GM19395 (cell line): ENCODE measurements at regions not wholly inside any gene's neighbourhood (a gene's known extent, or its start where the extent isn't known, plus 50 kb on each side); places are given as distances from the start of the nearest gene placed in this dataset.
"Not testable (repeated sequence)": the region's sequence is repeated elsewhere in the genome, so short reads cannot be mapped to it uniquely, and the experiment has no call there.

Experiments
- ATAC-seq: cut with Tn5 transposase; IDR thresholded peaks from one replicate; pipeline ENCODE4 v1.9.1; 2021; ENCODE audit warnings: mild to moderate bottlenecking, moderate library complexity; ENCODE audit not compliant: unreplicated experiment

DNA sequence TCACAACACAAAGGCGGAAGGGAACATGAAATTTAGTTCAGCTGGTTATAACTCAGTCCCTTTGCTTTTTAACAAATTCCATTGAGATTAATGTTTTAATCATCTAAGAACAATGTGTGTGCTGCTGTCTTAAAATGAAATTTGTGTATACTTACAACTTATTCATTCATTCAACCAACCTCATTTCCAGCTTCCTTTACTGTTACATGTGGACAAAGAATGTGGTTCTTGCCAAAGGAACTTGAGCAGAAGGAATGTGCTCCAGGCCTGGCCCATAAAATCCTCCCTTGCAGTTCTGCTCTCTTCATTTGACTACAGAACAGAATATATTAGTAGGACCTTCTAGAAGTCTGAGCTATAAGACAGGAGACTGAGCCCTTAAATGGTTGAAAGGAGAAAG, 176.8 kb upstream of the GLRA2 start:
- no peak for ATAC-seq

DNA sequence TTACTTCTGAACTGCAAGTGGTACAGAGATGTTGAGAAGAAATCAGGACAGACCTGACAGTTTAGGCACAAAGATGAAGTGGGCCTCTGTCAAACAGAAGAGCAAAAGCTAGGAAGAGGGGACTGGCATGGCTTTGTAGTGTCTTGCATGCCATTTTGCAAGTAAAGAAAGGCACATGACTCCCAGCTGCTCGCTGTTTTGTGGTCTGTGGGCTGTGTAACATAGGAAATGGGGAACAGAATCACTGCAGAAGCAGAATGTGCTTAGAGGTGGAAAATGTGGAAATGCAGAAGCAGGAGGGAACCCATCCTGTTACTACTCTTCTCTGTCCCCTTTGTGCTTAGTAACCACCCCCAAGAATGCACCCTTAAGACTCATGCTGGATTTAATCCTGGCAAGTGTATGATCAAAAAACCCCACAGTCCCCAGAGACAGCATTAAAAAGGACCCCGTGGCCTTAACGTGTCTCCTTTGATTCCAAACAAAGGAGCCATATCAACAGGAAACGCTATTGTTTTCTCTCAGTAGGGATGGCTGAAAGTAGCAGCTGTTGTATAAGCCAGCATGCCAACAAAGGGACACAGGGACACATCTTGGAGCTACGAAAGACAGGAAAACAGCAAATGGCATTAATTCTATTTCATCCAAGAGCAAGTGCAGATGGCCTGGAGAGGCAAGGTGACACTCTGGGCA, 177.6 kb upstream of the GLRA2 start:
- ATAC-seq, result no peak

DNA sequence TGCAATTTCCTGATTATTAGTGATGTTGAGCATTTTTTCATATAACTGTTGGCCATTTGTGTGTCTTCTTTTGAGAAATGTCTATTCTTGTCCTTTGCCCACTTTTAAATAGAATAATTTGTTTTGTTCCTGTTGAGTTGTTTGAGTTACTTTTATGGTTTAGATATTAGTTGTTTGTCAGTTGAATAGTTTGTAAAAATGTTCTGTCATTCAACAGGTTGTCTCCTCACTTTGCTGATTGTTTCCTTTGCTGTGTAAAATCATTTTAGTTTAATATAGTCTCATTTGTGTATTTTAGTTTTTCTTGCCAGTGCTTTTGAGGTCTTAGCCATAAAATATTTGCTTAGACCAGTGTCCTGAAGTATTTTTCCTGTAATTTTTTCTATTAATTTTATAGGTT, 181.8 kb upstream of the GLRA2 start:
- no peak for ATAC-seq

DNA sequence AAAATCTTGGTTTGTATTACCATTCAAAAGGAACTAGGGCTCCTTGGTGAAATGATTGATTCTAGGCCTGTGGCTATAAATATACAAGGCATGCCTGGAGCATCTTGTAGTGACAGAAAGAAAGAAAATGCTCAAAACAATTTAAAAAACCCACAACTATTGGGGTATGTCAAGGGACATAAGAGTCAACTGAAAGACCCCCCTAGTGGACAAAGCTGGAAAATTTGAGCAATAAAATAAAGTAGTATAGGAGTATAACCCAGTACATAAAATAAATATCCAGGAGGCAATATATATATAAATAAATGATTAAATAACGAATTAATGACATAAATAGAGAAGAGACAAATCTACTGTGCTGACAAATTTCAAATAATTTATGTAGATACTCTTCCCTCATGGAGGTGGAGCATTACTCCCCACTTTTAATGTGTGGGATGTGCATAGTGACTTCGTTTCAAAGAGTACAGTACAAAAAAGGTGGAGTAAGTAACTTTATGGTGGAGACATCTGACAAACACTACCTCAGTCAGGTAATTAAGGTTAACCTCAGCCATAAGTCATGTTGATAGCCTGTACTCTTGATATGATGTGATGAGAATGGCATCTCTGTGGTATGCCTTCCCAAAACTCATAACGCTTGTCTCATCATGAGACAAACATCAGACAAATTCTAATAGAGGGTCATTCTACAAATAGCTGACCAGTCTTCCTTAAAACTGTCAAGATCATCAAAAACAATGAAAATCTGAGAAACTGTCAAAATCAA, 185.0 kb upstream of the GLRA2 start:
- ATAC-seq, result no peak

DNA sequence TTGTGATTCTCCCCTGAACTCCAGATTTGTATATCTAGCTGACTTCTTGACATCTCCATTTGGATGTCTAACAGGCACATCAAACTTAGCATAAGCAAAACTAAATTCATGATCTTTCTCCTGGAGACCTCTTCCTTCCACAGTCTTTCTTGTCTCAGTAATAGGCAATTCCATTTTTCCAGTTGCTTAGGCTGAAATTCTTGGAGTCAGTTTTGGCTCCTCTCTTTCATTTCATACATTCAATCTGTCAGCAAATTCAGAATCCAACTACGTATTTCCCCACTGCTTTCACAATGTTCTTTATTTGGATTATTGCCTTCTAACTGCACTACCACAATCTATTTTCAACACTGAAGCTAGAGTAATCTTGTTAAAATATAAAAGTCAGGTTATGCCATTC, 219.9 kb upstream of the GLRA2 start:
- ATAC-seq, result no peak

DNA sequence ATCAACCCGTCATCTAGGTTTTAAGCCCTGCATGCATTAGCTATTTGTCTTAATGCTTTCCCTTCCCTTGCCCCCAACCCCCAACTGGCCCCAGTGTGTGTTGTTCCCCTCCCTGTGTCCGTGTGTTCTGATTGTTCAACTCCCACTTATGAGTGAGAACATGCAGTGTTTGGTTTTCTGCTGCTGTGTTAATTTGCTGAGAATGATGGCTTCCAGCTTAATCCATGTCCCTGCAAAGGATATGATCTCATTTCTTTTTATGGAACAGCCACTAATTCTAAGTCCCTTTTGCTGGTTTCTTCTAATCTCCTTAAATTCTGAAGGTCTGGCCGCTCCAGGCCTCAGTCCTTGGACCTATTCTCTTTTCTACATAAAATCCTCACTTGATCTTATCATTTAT, 220.4 kb upstream of the GLRA2 start:
- ATAC-seq, result not testable (repeated sequence)

DNA sequence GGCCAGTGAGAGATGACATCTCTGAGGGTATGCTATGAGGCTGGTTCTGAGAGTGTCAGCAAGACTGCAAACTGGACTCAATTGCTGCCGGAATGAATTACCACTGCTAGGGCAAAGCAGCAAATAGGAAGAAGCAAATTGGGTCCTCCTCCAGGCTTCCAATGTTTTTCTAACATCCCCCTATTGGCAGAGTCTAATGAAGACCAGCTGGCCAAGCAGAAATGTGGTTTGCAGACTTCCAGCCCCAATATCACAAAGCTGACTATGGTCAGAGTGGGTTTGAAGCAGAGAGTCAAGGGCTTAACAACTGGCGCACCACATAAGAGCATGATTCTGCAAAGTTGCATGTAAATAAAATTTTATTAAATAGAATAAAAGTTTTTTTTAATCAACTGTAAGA, 225.4 kb upstream of the GLRA2 start:
- no peak for ATAC-seq

DNA sequence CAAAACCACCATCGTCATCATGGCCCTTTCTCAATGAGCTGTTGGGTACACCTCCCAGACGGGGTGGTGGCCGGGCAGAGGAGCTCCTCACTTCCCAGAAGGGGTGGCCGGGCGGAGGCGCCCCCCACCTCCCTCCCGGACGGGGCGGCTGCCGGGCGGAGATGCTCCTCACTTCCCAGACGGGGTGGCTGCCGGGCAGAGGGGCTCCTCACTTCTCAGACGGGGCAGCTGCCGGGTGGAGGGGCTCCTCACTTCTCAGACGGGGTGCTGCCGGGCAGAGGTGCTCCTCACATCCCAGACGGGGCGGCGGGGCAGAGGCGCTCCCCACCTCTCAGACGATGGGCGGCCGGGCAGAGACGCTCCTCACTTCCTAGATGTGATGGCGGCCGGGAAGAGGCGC, 226.8 kb upstream of the GLRA2 start:
- not testable (repeated sequence) for ATAC-seq

DNA sequence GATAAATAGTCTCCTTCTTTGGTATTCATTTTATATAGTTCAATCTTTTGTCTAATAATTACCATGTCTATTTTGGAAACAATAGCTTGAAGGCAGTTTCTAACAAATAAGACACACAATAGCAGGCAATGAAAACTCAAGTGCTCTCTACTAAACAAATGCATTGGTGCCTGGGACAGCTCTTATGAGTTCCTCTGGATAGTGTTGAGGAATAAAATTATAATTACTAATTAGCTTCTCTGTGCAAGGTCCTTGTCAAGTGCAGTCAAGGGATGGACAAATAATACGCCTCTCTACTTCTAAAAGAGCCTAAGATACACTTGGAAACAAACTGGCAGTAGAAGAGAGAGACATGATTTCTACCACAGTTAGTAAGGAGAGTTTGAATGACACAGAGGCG, 229.0 kb upstream of the GLRA2 start:
- ATAC-seq, result no peak

DNA sequence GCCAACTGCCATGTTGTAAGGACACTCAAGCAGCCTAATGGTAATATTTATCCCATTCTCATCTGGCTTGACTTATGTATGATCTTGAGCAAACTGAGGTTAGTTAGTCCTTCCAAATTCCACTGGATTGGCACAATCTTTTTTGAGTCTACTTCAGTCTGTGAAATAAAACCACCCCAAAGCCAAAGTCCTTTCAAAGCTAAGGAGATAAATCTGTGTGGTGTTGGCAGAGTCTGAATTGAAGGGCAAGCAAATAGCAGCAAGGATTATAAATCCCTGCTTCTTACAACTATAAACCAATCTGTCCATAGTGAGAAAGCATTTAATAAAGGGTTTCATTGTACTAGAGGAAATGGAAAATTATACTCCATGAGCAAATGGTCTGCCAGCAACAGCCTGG, 233.9 kb upstream of the GLRA2 start:
- ATAC-seq, result no peak

DNA sequence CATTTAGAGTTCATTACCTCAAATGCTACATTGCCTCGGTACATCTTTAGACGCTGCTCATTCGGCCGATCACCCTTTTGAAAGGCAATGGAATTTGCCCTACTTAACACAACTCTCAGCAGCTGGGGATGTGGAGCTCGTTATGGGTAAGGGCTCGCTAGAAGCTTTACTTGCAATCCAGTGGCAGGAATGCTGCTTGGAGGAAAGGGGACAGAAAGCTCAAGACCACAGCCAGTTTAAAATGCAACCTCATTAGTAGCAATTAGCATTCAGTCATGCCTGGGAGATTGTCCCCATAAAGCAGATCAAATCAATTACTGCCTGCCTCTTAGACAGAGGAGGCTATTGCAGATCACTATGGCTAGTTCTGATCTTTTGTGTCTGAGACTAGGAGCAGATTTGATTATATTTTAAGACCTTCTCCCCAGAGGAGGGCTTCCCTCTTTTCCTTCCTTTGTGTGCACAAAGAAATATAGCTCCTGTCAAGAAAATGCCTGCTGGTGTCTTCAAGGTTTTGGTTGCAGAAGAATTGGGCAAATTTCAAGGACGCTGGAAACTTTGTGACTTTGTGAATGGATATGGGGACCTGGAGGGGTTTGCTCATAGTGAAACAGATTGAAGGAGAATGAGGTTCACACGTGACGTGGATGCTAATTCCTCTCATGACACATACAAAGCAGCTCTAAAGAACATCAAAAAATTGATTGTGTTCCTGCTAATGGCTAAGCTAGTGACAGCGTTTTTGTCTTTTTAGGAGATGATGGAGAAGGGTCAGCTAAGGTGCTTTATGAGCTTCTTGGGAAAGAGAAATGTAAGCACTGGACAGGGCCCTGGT, 237.5 kb upstream of the GLRA2 start:
- no peak for ATAC-seq

DNA sequence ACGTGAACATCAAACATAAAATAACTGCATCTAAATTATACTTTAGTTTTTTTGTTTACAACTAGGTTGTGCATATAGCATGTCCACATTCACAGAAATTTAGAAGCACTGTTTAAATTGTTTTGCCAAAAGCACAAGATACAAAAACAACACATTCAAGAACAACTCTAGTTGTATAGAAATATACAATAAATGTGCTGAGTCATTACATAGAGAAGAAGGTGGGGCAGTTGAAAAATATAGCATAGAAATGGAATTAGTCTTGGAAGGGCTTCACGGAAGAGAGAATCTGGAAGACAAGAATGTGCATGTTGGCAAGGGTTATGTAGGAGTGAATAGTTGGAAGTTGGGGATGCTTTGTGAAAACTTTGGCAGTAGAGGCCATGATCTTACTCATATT, 239.0 kb upstream of the GLRA2 start:
- no peak for ATAC-seq

DNA sequence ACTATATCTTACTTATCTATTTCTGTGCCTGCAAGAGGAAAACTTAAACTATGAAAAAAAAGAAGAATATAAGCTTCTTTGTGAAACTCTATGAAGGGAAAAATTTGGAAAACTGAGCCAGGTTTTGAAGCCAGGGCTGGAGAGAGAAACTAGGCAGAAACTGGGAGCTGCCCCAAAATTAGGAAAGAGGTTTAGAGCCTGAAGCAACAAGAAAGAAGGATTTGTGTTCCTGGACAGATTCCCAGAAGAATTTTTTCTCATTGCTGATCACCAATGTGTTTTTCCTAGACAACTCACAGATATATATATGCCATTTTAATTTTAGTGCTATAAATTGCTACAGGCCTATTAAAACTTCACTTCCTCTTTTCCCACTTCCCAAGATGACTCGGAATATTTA, 245.0 kb upstream of the GEMIN8 start:
- no peak for ATAC-seq

DNA sequence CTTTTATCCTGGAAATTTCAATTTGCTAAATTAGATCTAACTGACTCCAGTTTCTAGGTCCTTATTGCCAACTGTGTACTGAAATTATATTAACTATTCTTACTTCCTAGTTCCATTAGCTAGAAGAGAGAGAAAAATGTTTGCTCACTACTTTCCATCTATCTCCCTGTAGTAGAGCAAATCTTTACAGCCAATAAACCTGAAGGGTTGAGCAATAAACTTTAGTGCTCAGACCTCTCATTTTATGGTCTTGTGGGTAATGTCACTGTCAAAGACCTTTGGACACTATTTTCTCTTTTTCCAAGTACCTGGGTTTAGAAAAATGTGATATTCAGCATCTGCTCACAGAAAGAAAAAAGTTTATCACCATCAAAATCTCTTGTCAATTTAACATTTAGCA, 237.5 kb upstream of the GEMIN8 start:
- no peak for ATAC-seq

DNA sequence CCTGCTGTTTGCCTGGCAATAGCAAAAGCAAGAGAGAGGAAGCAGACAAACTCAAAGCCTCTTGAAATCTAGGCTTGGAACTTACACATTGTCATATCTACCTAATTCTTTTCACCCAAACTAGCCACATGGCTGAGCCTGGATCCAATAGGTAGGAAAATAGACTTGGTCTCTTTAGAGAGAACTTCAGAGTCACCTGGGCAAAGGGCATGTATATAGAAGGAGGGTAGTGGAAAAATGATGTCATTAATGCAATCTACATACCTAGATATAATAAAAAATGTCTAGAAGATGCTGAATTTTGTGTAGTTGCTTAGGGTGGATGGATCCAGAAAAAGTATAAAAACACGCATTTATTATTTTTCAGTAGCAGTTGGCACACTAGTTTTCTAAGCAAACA, 237.0 kb upstream of the GEMIN8 start:
- no peak for ATAC-seq

DNA sequence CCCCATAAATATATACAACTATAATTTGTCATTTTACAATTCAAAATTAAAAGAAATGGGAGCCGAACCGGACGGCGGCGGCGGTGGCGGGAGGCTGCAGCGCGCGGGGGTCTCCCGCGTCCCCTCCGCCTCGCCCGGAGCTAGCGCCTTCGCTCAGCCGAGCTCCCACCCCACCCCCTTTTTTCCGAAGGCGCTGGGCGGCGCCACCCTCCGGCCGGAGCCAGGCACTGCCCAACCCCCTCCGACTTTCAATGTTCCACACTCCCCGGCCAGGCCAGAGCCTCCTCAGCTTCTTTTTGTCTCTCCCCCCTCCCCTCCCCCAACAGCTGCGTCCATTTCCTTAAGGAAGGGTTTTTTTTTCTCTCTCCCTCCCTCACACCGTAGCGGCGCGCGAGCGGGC, 214.1 kb upstream of the GEMIN8 start:
- ATAC-seq, result no peak

DNA sequence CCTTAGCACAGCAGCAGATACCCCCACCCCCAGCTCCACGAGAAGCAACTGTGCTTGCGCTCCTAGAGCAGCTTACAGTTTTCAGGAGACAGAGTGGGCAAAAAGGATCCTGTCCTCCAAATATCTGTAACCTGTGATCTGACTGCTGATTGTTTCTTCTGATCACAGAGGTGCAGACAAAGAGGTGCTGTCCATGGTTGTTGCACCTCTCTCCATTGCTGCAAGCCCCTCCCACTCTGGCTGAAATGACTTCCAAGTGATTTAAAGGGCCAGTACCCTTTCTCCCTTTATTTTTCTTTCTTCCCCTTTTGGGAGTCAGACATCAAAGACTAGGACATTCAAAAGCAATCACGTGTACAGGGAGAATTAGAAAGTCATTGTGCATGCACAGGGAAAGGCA, 205.3 kb upstream of the GEMIN8 start:
- no peak for ATAC-seq

DNA sequence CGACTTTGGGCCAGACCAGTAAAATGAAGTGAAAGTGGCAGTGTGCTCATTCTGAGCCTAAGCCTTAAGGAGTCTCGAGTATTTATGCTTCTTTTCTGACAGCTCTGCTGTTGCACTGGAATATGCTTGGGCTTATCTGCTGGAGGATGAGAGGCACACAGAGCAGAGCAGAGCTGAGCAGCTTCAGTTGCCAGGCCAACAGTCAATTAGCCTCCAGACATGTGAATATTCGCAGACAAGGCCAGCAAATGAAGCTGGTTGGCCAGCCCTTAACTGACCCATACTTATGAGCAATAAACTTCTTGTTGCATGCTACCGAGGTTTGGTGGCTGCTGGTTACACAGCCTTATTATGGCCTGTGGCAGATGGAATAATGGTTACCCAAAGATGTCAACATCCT, 203.0 kb upstream of the GEMIN8 start:
- no peak for ATAC-seq

DNA sequence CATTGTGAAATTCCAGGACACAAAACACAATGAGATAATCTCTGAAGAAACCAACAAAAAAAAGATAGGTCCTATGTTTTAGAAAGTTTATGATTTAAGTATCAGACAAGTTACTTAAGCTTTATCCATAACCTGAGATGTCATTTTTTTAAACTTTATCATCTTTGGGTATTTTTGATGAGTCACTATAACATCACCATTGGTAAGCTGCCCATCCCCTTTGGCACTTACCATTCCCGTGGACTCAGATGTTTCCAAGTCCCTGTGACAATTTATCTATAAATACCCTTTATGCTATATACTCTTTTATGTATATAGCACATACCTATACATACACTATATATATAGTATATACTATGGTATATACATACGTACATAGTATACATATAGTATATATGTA, 198.9 kb upstream of the GEMIN8 start:
- ATAC-seq, result no peak

DNA sequence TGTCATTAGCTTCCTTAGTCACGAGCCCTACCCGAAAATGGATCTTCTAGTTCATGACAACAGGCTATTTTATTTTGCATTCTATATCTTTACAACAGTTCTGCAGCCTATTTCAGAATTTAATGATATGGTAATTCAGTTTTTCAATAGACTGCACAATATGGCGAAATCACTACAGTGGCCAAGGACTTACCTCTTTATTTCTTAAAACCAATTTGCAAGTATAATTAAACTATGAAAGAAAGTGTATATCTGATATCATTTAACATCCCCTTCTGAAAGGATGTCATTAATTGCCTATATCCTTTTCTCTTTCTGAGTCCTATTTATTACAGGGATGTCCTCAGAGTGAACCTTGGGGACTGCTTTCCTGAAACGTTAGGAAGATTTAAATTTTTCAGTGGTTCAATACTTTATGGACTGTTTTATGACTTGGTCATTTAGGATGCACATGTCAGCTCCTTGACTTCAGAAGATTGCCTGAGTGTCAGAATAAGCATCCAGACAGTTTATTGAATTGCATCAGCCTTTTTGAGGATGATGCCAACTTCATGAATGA, 190.8 kb upstream of the GEMIN8 start:
- ATAC-seq, result no peak

DNA sequence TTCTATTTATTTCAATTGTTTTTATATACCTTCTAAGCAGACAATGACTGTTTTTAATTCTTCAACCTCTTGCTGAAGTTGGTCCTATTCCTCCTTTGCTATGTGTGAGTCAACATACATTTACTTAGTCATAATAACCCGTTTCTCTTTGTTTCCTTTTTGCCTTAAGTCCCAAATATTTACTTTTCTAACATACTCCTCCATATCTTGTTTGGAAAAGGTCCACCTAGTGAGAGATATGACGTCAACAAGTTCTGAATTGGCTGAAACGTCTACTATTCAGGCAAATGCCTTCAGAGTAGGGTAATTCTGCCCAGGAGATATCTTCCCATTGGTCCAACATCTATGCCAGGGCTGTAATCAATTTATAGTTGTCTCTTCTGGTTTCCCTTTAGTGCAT, 179.3 kb upstream of the GEMIN8 start:
- ATAC-seq, result no peak

DNA sequence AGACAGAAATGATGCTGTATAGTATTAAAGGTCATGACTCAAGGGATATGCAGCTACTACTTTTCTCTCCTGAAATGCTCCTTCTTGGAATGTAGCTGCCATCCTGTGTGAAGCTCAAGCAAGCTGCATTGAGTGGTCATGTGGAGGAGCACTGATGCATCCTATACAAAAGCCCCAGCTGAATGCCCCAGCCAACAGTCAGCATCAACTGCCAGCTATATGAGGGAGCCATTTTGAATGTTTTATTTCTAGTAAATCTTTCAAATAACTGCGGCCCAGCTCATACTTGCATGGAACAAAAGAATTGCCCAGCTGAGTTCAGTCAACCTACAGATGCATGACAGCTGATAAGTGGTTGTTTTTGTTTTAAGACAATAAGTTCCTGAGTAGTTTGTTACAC, 165.0 kb upstream of the GEMIN8 start:
- no peak for ATAC-seq
